SU-DHL-6 (cell line): ENCODE measurements at regions not wholly inside any gene's neighbourhood (a gene's known extent, or its start where the extent isn't known, plus 50 kb on each side); places are given as distances from the start of the nearest gene placed in this dataset.

Source experiments
- H2AFZ ChIP-seq: fragments of 200-600 bp; sonication (generic); 2 replicates; pipeline ENCODE4 v1.6.1; 2014; ENCODE audit warnings: low read depth, mild to moderate bottlenecking, moderate library complexity, mixed read lengths, antibody characterized with exemption, low read length; ENCODE audit not compliant: severe bottlenecking
- H3F3A ChIP-seq: fragments of 200-600 bp; shearing (Covaris generic); 2 replicates; pipeline ENCODE4 v1.6.0; 2016; ENCODE audit warnings: antibody characterized with exemption, mild to moderate bottlenecking; ENCODE audit not compliant: insufficient read depth
- H3K27ac ChIP-seq: fragments of 200-600 bp; sonication (generic); 2 replicates; pipeline ENCODE4 v1.5.1; 2016; ENCODE audit warnings: low read depth, mild to moderate bottlenecking, low read length, moderate library complexity, mixed read lengths
- H3K27me3 ChIP-seq: fragments of 200-600 bp; sonication (generic), shearing (Covaris generic); 2 replicates; pipeline ENCODE4 v1.6.0; 2014; ENCODE audit warnings: mild to moderate bottlenecking, low read length
- H3K36me3 ChIP-seq: fragments of 200-600 bp; sonication (generic); 2 replicates; pipeline ENCODE4 v1.6.1; 2014; ENCODE audit warnings: mild to moderate bottlenecking, low read length, mixed read lengths
- H3K4me2 ChIP-seq: fragments of 300-600, 200-600 bp; shearing (Covaris generic), sonication (generic); 2 replicates; pipeline ENCODE4 v1.6.0; 2014; ENCODE audit warnings: low read length, low read depth, mild to moderate bottlenecking; ENCODE audit not compliant: poor library complexity, severe bottlenecking
- H3K4me3 ChIP-seq: fragments of 200-600 bp; sonication (generic); 2 replicates; pipeline ENCODE4 v1.5.1; 2014; ENCODE audit warnings: antibody characterized with exemption, low read length, mild to moderate bottlenecking, mixed read lengths; ENCODE audit not compliant: insufficient read depth, poor library complexity, severe bottlenecking
- H3K79me2 ChIP-seq: fragments of 200-600 bp; sonication (generic); 2 replicates; pipeline ENCODE4 v1.6.1; 2014; ENCODE audit warnings: mild to moderate bottlenecking, low read length, moderate library complexity; ENCODE audit not compliant: insufficient read depth
- H3K9ac ChIP-seq: fragments of 200-600 bp; sonication (generic); 2 replicates; pipeline ENCODE4 v1.7.0; 2014; ENCODE audit warnings: mild to moderate bottlenecking, low read length
- H3K9me2 ChIP-seq: fragments of 200-600 bp; sonication (generic); replicated peaks from 2 replicates; pipeline ENCODE4 v1.6.1; 2014; ENCODE audit warnings: low read length; ENCODE audit not compliant: insufficient read depth
- H3K9me3 ChIP-seq: fragments of 200-600 bp; sonication (generic); 2 replicates; pipeline ENCODE4 v1.6.1; 2014; ENCODE audit warnings: low read length, mixed read lengths; ENCODE audit not compliant: insufficient read depth
- H4K20me1 ChIP-seq: fragments of 200-600 bp; sonication (generic); 2 replicates; pipeline ENCODE4 v1.6.1; 2014; ENCODE audit warnings: low read depth, mild to moderate bottlenecking, antibody characterized with exemption, low read length, moderate library complexity, mixed read lengths
- EZH2phosphoT487 ChIP-seq: fragments of 200-600 bp; sonication (generic), shearing (Covaris generic); conservative IDR thresholded peaks from 2 replicates; pipeline ENCODE4 v1.6.1; 2018; ENCODE audit warnings: mild to moderate bottlenecking, antibody characterized with exemption, low read length, moderate library complexity, mixed read lengths
- TF ChIP-seq, protein P1 (sequence below): fragments of 200-600 bp; sonication (generic); IDR thresholded peaks from one replicate; pipeline ENCODE4 v1.5.1; 2017; ENCODE audit warnings: antibody characterized with exemption, mild to moderate bottlenecking, low read length, moderate library complexity; ENCODE audit not compliant: insufficient read depth, poor library complexity, severe bottlenecking

DNA sequence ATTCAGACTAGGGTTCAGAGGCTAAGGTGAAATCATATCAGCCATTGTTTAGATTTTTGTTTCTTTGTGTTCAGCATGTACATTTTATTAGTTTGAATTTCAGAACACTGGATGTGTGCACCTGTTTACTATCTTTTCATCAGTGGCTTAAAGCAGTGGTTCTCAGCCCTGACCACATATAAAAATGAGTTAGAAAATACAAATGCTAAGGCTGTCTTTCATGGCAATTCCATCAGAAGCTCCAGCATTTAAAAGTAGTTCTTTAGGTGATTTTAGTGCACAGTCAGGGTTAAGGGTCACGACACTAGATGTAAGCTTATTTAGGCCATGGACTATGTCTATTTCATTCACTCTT, 213.5 kb downstream of the NECTIN3 start:
- H3K79me2 ChIP-seq, result no peaks in the 10 kb centered on the region
- no peak overlapping the region for H3K9ac ChIP-seq
- H3K4me2 ChIP-seq, result no peak overlapping the region
- no peaks in the 10 kb centered on the region for H3K9me2 ChIP-seq
- TF ChIP-seq EZH2phosphoT487, result no peak
- TF ChIP-seq, protein P1, sequence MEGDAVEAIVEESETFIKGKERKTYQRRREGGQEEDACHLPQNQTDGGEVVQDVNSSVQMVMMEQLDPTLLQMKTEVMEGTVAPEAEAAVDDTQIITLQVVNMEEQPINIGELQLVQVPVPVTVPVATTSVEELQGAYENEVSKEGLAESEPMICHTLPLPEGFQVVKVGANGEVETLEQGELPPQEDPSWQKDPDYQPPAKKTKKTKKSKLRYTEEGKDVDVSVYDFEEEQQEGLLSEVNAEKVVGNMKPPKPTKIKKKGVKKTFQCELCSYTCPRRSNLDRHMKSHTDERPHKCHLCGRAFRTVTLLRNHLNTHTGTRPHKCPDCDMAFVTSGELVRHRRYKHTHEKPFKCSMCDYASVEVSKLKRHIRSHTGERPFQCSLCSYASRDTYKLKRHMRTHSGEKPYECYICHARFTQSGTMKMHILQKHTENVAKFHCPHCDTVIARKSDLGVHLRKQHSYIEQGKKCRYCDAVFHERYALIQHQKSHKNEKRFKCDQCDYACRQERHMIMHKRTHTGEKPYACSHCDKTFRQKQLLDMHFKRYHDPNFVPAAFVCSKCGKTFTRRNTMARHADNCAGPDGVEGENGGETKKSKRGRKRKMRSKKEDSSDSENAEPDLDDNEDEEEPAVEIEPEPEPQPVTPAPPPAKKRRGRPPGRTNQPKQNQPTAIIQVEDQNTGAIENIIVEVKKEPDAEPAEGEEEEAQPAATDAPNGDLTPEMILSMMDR, result no peak
- H3K27me3 ChIP-seq, result no peaks in the 10 kb centered on the region
- H3F3A ChIP-seq, result no peaks in the 10 kb centered on the region
- no peaks in the 10 kb centered on the region for H3K9me3 ChIP-seq
- no peak overlapping the region for H2AFZ ChIP-seq
- H4K20me1 ChIP-seq, result no peaks in the 10 kb centered on the region
- no peaks in the 10 kb centered on the region for H3K36me3 ChIP-seq
- no peak overlapping the region for H3K4me3 ChIP-seq
- no peak overlapping the region for H3K27ac ChIP-seq

DNA sequence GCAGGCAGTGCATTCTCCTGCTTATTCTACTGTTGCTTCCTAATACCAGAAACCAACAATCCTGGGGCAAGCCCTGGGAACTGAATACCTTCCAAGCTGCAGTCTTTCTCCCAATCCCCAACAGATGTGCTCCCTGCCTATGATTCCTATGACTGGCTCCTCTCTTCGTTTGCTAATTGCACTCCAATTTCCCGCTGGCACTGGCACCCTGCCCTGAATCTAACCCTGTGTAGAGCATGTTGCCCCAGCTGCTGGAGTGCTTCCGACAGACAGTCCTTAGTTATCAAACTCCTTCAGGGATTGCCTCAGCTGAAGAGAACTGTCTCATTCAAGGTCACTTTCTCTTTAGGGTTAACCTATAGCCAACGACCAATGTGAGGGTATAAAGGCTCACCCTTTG, 214.1 kb downstream of the NECTIN3 start:
- Histone ChIP-seq H4K20me1 (no peaks in the 10 kb centered on the region), H3K4me3 (no peak overlapping the region), H3K9me2 (no peaks in the 10 kb centered on the region), H3F3A (no peaks in the 10 kb centered on the region), H3K36me3 (no peaks in the 10 kb centered on the region), H3K4me2 (no peak overlapping the region), H3K27ac (no peak overlapping the region), H3K79me2 (no peaks in the 10 kb centered on the region), H3K9ac (no peak overlapping the region), H2AFZ (no peak overlapping the region), H3K27me3 (no peaks in the 10 kb centered on the region), H3K9me3 (no peaks in the 10 kb centered on the region)
- TF ChIP-seq, protein P1, result no peak
- no peak for TF ChIP-seq EZH2phosphoT487

DNA sequence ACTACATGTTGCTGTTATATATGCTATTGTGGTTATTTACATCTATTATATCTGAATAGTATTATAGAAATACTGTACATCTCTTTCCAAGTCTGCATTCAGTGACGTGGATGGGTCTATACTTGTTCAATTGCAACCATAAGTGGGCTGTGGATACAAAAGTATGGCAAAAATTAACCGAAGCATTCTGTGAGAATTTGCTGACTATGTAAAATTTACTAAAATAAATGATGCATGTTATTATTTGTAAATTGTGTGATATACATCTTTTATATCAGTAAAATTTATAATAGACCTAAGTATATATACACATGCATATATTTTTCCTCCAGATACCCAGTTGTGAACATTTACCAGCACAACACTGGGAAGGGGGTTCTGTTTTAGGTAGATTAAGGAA, 215.1 kb downstream of the NECTIN3 start:
- no peak overlapping the region for H3K4me3 ChIP-seq
- H4K20me1 ChIP-seq, result no peaks in the 10 kb centered on the region
- H3F3A ChIP-seq, result no peaks in the 10 kb centered on the region
- H3K9ac ChIP-seq, result no peak overlapping the region
- TF ChIP-seq, protein P1, result no peak
- TF ChIP-seq EZH2phosphoT487, result no peak
- no peak overlapping the region for H3K4me2 ChIP-seq
- no peaks in the 10 kb centered on the region for H3K79me2 ChIP-seq
- H3K27me3 ChIP-seq, result no peaks in the 10 kb centered on the region
- no peaks in the 10 kb centered on the region for H3K36me3 ChIP-seq
- no peaks in the 10 kb centered on the region for H3K9me2 ChIP-seq
- no peak overlapping the region for H3K27ac ChIP-seq
- no peak overlapping the region for H2AFZ ChIP-seq
- H3K9me3 ChIP-seq, result no peaks in the 10 kb centered on the region

DNA sequence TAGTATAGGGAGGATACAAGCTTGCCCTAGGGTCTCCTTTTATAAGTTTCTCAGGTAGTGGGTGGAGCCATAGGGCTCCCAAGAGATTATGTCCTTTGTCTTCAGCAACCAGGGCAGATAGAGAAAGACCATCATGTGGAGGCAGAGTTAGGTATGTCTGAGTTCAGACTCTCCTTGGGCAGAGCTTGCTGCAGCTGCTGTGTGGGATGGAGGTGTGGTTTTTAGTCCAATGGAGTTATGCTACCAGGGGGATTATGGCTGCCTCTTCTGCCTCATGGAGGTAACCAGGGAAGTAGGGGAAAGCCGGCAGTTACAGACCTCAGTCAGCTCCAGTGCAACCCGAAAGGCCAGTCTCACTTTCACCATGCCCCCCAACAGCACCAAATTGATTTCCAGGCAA, 220.5 kb downstream of the NECTIN3 start:
- Histone ChIP-seq H3K9ac (no peak overlapping the region), H3K4me2 (no peak overlapping the region), H3K27ac (no peak overlapping the region), H2AFZ (no peak overlapping the region), H3K36me3 (no peaks in the 10 kb centered on the region), H3K4me3 (no peak overlapping the region), H4K20me1 (no peaks in the 10 kb centered on the region), H3K79me2 (no peaks in the 10 kb centered on the region), H3K9me2 (no peaks in the 10 kb centered on the region), H3F3A (no peaks in the 10 kb centered on the region), H3K9me3 (no peaks in the 10 kb centered on the region), H3K27me3 (no peaks in the 10 kb centered on the region)
- TF ChIP-seq, protein P1, result no peak
- TF ChIP-seq EZH2phosphoT487, result no peak
